Activated CD8-positive, alpha-beta memory T cell treated with anti-CD3 and anti-CD28 coated beads for 1 hour (primary cell): ENCODE measurements at regions not wholly inside any gene's neighbourhood (a gene's known extent, or its start where the extent isn't known, plus 50 kb on each side); places are given as distances from the start of the nearest gene placed in this dataset.

Experiments used
- DNase-seq, 2 donors: peaks; one replicate each; pipeline ENCODE4 v3.0.0-alpha.2; 2020; ENCODE audit warnings: low read depth in 1 of 2; ENCODE audit errors: extremely low read depth in 1 of 2

- DNase-seq = no peak
Measured at GRCh38 chr10:130773941-130774340, 537.6 kb downstream of the TCERG1L start.

GRCh38 chr10:130774871-130775270 is 536.6 kb downstream of the TCERG1L start:
- DNase-seq = no peak

- no peak for DNase-seq
Measured at GRCh38 chr10:130775311-130775710, 536.2 kb downstream of the TCERG1L start.

- DNase-seq = no peak
Measured at GRCh38 chr10:130776724-130777123, 534.8 kb downstream of the TCERG1L start.

GRCh38 chr10:130777507-130778165 is 533.9 kb downstream of the TCERG1L start:
- DNase-seq = no peak

GRCh38 chr10:130778166-130778545 is 533.4 kb downstream of the TCERG1L start:
- no peak for DNase-seq

- no peak for DNase-seq
Measured at GRCh38 chr10:130780763-130781162, 530.8 kb downstream of the TCERG1L start.

- DNase-seq = no peak
Measured at GRCh38 chr10:130781206-130781605, 530.3 kb downstream of the TCERG1L start.

GRCh38 chr10:130781623-130782022 is 529.9 kb downstream of the TCERG1L start:
- DNase-seq = no peak

GRCh38 chr10:130782467-130782866 is 529.1 kb downstream of the TCERG1L start:
- DNase-seq = no peak

- DNase-seq = no peak
Measured at GRCh38 chr10:130784326-130784725, 527.2 kb downstream of the TCERG1L start.

- no peak for DNase-seq
Measured at GRCh38 chr10:130786365-130786966, 525.1 kb downstream of the TCERG1L start.

- no peak for DNase-seq
Measured at GRCh38 chr10:130787243-130787642, 524.3 kb downstream of the TCERG1L start.

GRCh38 chr10:130787821-130788220 is 523.7 kb downstream of the TCERG1L start:
- no peak for DNase-seq

GRCh38 chr10:130790339-130790738 is 521.2 kb downstream of the TCERG1L start:
- DNase-seq = no peak

- no peak for DNase-seq
Measured at GRCh38 chr10:130792096-130792845, 519.2 kb downstream of the TCERG1L start.

- no peak for DNase-seq
Measured at GRCh38 chr10:130795819-130796218, 515.7 kb downstream of the TCERG1L start.

- DNase-seq = no peak
Measured at GRCh38 chr10:130799532-130799931, 512.0 kb downstream of the TCERG1L start.

GRCh38 chr10:130800281-130800680 is 511.2 kb downstream of the TCERG1L start:
- DNase-seq = no peak

- DNase-seq = no peak
Measured at GRCh38 chr10:130801276-130801675, 510.2 kb downstream of the TCERG1L start.

- DNase-seq = no peak
Measured at GRCh38 chr10:130801784-130802183, 509.7 kb downstream of the TCERG1L start.

- no peak for DNase-seq
Measured at GRCh38 chr10:130802301-130802700, 509.2 kb downstream of the TCERG1L start.
